ENCODE measurements at regions not wholly inside any gene's neighbourhood (a gene's known extent, or its start where the extent isn't known, plus 50 kb on each side); places are given as distances from the start of the nearest gene placed in this dataset.

- no peak for TF ChIP-seq ZFX (IDR thresholded peaks at IDR 0.05; ENCODE audit: borderline replicate concordance)
- TF ChIP-seq CTCF (IDR thresholded peaks at IDR 0.05), result no peak
- no peak overlapping the region for H3K27ac ChIP-seq
These were observed 764.3 kb upstream of the TSPY4 start for GRCh38 chrY:8572916-8573315.

- TF ChIP-seq ZFX (IDR thresholded peaks at IDR 0.05; ENCODE audit: borderline replicate concordance), result no peak
- no peak for TF ChIP-seq CTCF (IDR thresholded peaks at IDR 0.05)
These were observed 754.9 kb upstream of the TSPY4 start for GRCh38 chrY:8582277-8582850.

GRCh38 chrY:8583191-8583590 is 754.1 kb upstream of the TSPY4 start:
- H3K27ac ChIP-seq, result no peak overlapping the region
- TF ChIP-seq ZFX (IDR thresholded peaks at IDR 0.05; ENCODE audit: borderline replicate concordance) (no peak), CTCF (IDR thresholded peaks at IDR 0.05) (no peak)

More at GRCh38 chrY:8582277-8582850, 754.9 kb upstream of the TSPY4 start:
- no peak overlapping the region for H3K27ac ChIP-seq

- TF ChIP-seq ZFX (IDR thresholded peaks at IDR 0.05; ENCODE audit: borderline replicate concordance), result no peak
- H3K27ac ChIP-seq, result no peak overlapping the region
These were observed 746.6 kb upstream of the TSPY4 start for GRCh38 chrY:8590641-8591040.

GRCh38 chrY:8591821-8592516 is 745.3 kb upstream of the TSPY4 start:
- no peak overlapping the region for H3K27ac ChIP-seq
- TF ChIP-seq CTCF (IDR thresholded peaks at IDR 0.05), result no peak
- no peak for TF ChIP-seq ZFX (IDR thresholded peaks at IDR 0.05; ENCODE audit: borderline replicate concordance)

GRCh38 chrY:8594657-8595056 is 742.6 kb upstream of the TSPY4 start:
- TF ChIP-seq CTCF (IDR thresholded peaks at IDR 0.05), result no peak
- TF ChIP-seq ZFX (IDR thresholded peaks at IDR 0.05; ENCODE audit: borderline replicate concordance), result no peak
- H3K27ac ChIP-seq, result no peak overlapping the region

GRCh38 chrY:8599141-8599540 is 738.1 kb upstream of the TSPY4 start:
- TF ChIP-seq ZFX (IDR thresholded peaks at IDR 0.05; ENCODE audit: borderline replicate concordance) (no peak), CTCF (IDR thresholded peaks at IDR 0.05) (no peak)
- H3K27ac ChIP-seq, result no peak overlapping the region

All from 22Rv1 (cell line).